Activated CD8-positive, alpha-beta T cell treated with anti-CD3 and anti-CD28 coated beads for 36 hours (primary cell): ENCODE measurements at regions not wholly inside any gene's neighbourhood (a gene's known extent, or its start where the extent isn't known, plus 50 kb on each side); places are given as distances from the start of the nearest gene placed in this dataset.

Experiments
- ATAC-seq: fragments of 200-7000 bp; cut with Tn5 transposase; one replicate; pipeline ENCODE4 v1.10.0; 2021; ENCODE audit warnings: mild to moderate bottlenecking, moderate library complexity
- CTCF ChIA-PET: fragments of 350-600 bp; sonication (Branson Sonifier 250); formaldehyde crosslinking; loops from one replicate; lab custom pipeline; 2021; ENCODE audit warnings: antibody characterized with exemption; lab: Charles Lee
- POLR2A ChIA-PET: fragments of 350-600 bp; sonication (Branson Sonifier 250); formaldehyde crosslinking; loops from one replicate; lab custom pipeline; 2021; ENCODE audit warnings: antibody characterized with exemption; lab: Charles Lee
- DNase-seq: peaks from one replicate; pipeline ENCODE4 v3.0.0-alpha.2; 2020
- H3K27ac Mint-ChIP-seq: one replicate; pipeline ENCODE4 v1.8.0; 2021; ENCODE audit warnings: mild to moderate bottlenecking, mixed read lengths
- H3K27me3 Mint-ChIP-seq: one replicate; pipeline ENCODE4 v1.8.0; 2021; ENCODE audit warnings: mixed read lengths
- H3K36me3 Mint-ChIP-seq: one replicate; pipeline ENCODE4 v1.8.0; 2021; ENCODE audit warnings: low read depth, mixed read lengths
- H3K4me1 Mint-ChIP-seq: one replicate; pipeline ENCODE4 v1.8.0; 2021; ENCODE audit warnings: low read depth, mixed read lengths
- H3K4me3 Mint-ChIP-seq: one replicate; pipeline ENCODE4 v1.8.0; 2021; ENCODE audit warnings: mild to moderate bottlenecking, moderate library complexity, mixed read lengths
- H3K9me3 Mint-ChIP-seq: one replicate; pipeline ENCODE4 v1.8.0; 2021; ENCODE audit warnings: mixed read lengths
- CTCF ChIP-seq: fragments of 200-600 bp; IDR thresholded peaks from one replicate; pipeline ENCODE4 v1.8.0; 2022; ENCODE audit warnings: antibody characterized with exemption, mild to moderate bottlenecking
- intact Hi-C: fragments of 100-400 bp; cut with micrococcal nuclease; formaldehyde crosslinking; loops from one replicate; pipeline ENCODE4 v1.10.0; 2022

DNA sequence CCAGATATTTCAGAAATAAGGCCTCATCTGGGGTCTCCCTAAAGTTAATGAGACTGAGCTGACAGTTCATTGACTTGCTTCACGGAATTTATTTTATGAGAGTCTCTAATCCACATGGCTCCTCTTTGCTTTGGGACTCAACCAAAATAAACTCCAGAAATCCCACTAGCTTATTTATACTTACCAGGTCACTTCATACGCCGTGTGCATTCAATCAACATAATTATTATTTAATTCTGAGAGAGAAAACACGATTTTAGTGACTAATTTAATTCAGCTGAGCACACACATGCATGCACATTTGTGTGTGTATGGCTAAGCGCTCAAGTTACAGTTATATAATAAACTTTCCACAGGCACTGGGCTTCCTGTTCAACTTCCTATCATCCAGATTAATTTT is 333.4 kb upstream of the CCDC196 start:
- no peaks in the 10 kb centered on the region for H3K36me3 Mint-ChIP-seq
- TF ChIP-seq CTCF: no peak
- no peak for ATAC-seq
- H3K4me3 Mint-ChIP-seq: no peak overlapping the region
- no peak overlapping the region for H3K27ac Mint-ChIP-seq
- ChIA-PET POLR2A (no interaction called here), CTCF (no interaction called here)
- H3K9me3 Mint-ChIP-seq: no peaks in the 10 kb centered on the region
- DNase-seq: no peak
- no peaks in the 10 kb centered on the region for H3K27me3 Mint-ChIP-seq
- H3K4me1 Mint-ChIP-seq: no peaks in the 10 kb centered on the region
- intact Hi-C loops: no loop called here

DNA sequence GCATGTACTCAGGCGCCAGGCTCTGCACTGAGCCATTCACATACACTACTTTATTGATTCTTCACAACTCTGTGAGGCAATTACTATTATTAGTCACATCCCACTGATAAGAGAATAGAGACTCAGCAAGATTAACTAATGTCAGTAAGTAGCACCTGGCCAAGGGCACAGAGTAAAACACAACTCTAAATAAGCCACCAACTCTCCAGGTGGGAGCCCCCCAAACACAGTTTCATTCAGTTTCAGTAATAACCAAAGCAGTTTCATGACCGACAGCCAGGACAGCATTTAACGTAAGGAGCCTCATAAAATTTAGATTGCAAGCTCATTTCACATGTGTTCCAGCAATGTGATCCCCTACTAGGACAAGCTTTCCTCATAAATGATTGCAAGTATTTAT is 323.1 kb upstream of the CCDC196 start:
- ATAC-seq (no peak), DNase-seq (no peak)
- intact Hi-C loops: no loop called here
- Mint-ChIP-seq H3K9me3 (peaks cover 2% of the 10 kb centered on the region), H3K4me1 (no peaks in the 10 kb centered on the region), H3K27ac (no peak overlapping the region), H3K27me3 (peaks cover 12% of the 10 kb centered on the region), H3K4me3 (no peak overlapping the region), H3K36me3 (no peaks in the 10 kb centered on the region)
- TF ChIP-seq CTCF: no peak
- ChIA-PET CTCF (no interaction called here), POLR2A (no interaction called here)

GRCh38 chr14:66165337-66165736 is 320.8 kb upstream of the CCDC196 start:
- POLR2A ChIA-PET: no interaction called here
- DNase-seq: no peak
- no peak for ATAC-seq
- intact Hi-C loops: no loop called here
- no peak for TF ChIP-seq CTCF
- Mint-ChIP-seq H3K27ac (no peak overlapping the region), H3K9me3 (peaks cover 2% of the 10 kb centered on the region), H3K36me3 (no peaks in the 10 kb centered on the region), H3K27me3 (peaks cover 15% of the 10 kb centered on the region), H3K4me3 (no peak overlapping the region), H3K4me1 (no peaks in the 10 kb centered on the region)
- CTCF ChIA-PET: no interaction called here

GRCh38 chr14:66174453-66174891 is 311.7 kb upstream of the CCDC196 start:
- CTCF ChIA-PET: no interaction called here
- Mint-ChIP-seq H3K27me3 (peaks cover 16% of the 10 kb centered on the region), H3K27ac (no peak overlapping the region), H3K36me3 (no peaks in the 10 kb centered on the region), H3K4me3 (no peak overlapping the region), H3K4me1 (no peaks in the 10 kb centered on the region), H3K9me3 (no peaks in the 10 kb centered on the region)
- ATAC-seq: no peak
- TF ChIP-seq CTCF: no peak
- DNase-seq: no peak
- intact Hi-C loops: no loop called here
- POLR2A ChIA-PET: no interaction called here

DNA sequence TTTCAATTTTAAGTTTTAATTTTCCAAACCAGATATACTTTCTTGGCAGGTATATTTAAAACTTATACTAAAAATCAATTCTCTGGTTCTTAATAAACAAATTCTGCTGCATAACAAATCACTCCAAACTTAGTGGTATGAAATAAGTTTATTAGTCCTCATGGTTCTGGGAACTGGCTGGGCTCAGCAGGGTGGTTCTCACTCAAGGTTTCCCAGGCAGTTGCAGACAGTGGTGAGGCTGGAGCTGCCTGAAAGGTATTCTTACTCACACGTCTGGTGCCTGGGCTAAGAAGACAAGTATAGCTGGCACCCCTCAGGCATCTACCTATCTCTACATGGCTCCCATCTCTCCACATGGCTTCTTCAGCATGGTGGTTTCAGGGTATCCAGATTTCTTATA is 308.2 kb upstream of the CCDC196 start:
- TF ChIP-seq CTCF: no peak
- ATAC-seq (no peak), DNase-seq (no peak)
- POLR2A ChIA-PET: no interaction called here
- intact Hi-C loops: no loop called here
- Mint-ChIP-seq H3K36me3 (no peaks in the 10 kb centered on the region), H3K9me3 (no peaks in the 10 kb centered on the region), H3K4me3 (no peak overlapping the region), H3K27me3 (peaks cover 11% of the 10 kb centered on the region), H3K4me1 (no peaks in the 10 kb centered on the region), H3K27ac (no peak overlapping the region)
- CTCF ChIA-PET: no interaction called here
